ENCODE measurements at regions not wholly inside any gene's neighbourhood (a gene's known extent, or its start where the extent isn't known, plus 50 kb on each side); places are given as distances from the start of the nearest gene placed in this dataset.

- Mint-ChIP-seq H3K36me3 (ENCODE audit: low read depth) (no peaks in the 10 kb centered on the region), H3K27me3 (ENCODE audit: insufficient read depth) (no peaks in the 10 kb centered on the region; the same call in 1 of the 2 replicates), H3K27ac (no peak overlapping the region), H3K4me1 (ENCODE audit: low read depth) (no peaks in the 10 kb centered on the region), H3K4me3 (no peak overlapping the region), H3K9me3 (no peaks in the 10 kb centered on the region; the same call in 1 of the 2 replicates)
- no peak for DNase-seq
- TF ChIP-seq CTCF (IDR thresholded peaks at IDR 0.05): no peak
Measured at GRCh38 chr3:90253131-90253530, 1145.7 kb downstream of the EPHA3 start.

- Mint-ChIP-seq H3K27ac (no peak overlapping the region), H3K27me3 (ENCODE audit: insufficient read depth) (peaks cover 1% of the 10 kb centered on the region), H3K9me3 (peaks cover 41% of the 10 kb centered on the region), H3K36me3 (ENCODE audit: low read depth) (peaks cover 15% of the 10 kb centered on the region), H3K4me3 (no peak overlapping the region), H3K4me1 (ENCODE audit: low read depth) (no peaks in the 10 kb centered on the region)
- DNase-seq: no peak
- no peak for TF ChIP-seq CTCF (IDR thresholded peaks at IDR 0.05)
Measured at GRCh38 chr3:90261481-90262433, 1154.3 kb downstream of the EPHA3 start.
